Panc1 (cell line): ENCODE measurements at regions not wholly inside any gene's neighbourhood (a gene's known extent, or its start where the extent isn't known, plus 50 kb on each side); places are given as distances from the start of the nearest gene placed in this dataset.

Experiments used
- ATAC-seq: fragments of 200-7000 bp; cut with Tn5 transposase; 2 replicates; pipeline ENCODE4 v1.9.1; 2020; ENCODE audit warnings: mild to moderate bottlenecking, moderate library complexity
- BruUV-seq: library from RNA; stranded (reverse); fragments of 400-500 nt; replicated peaks from 2 replicates; lab custom pipeline; 2021; lab: Mats Ljungman, UMichigan
- CTCF ChIA-PET: fragments of 300-600 bp; sonication (Branson Sonifier 250); formaldehyde crosslinking; loops from one replicate; lab custom pipeline; 2022; ENCODE audit warnings: antibody characterized with exemption; lab: Charles Lee
- POLR2A ChIA-PET: fragments of 300-600 bp; sonication (Branson Sonifier 250); formaldehyde crosslinking; loops from one replicate; lab custom pipeline; 2022; ENCODE audit warnings: antibody characterized with exemption; lab: Charles Lee
- DNase-seq: peaks from one replicate; pipeline ENCODE4 v3.0.0-alpha.2; 2010; ENCODE audit warnings: low read depth, low spot score
- H3K27ac ChIP-seq: 2 replicates; pipeline ENCODE4 v1.5.1; 2011; ENCODE audit warnings: mild to moderate bottlenecking, low read length, inconsistent platforms
- H3K27me3 ChIP-seq: fragments of 200-500 bp; sonication (Bioruptor generic); 2 replicates; pipeline ENCODE4 v1.6.0; 2014; ENCODE audit warnings: low read length, inconsistent platforms; ENCODE audit not compliant: control insufficient read depth, insufficient read depth
- H3K36me3 ChIP-seq: fragments of 200-500 bp; sonication (Bioruptor generic); 2 replicates; pipeline ENCODE4 v1.5.1; 2014; ENCODE audit warnings: inconsistent platforms, mild to moderate bottlenecking, low read length, moderate library complexity; ENCODE audit not compliant: control insufficient read depth, insufficient read depth
- H3K4me1 ChIP-seq: 2 replicates; pipeline ENCODE4 v1.5.1; 2011; ENCODE audit warnings: inconsistent platforms, mild to moderate bottlenecking, low read length, moderate library complexity; ENCODE audit not compliant: control insufficient read depth, insufficient read depth
- H3K4me3 ChIP-seq, 2 experiments: 2 replicates each; pipeline ENCODE4 v1.5.1; 2011 to 2012; ENCODE audit warnings: low read depth in 2 of 2, low read length in 2 of 2, mild to moderate bottlenecking in 2 of 2, inconsistent platforms in 1 of 2, moderate library complexity in 1 of 2
- H3K9me3 ChIP-seq: fragments of 200-500 bp; sonication (Bioruptor generic); 2 replicates; pipeline ENCODE4 v1.5.1; 2014; ENCODE audit warnings: low read depth, mild to moderate bottlenecking, inconsistent platforms, low read length, moderate library complexity; ENCODE audit not compliant: control insufficient read depth, insufficient read depth
- CTCF ChIP-seq: fragments of 450-650 bp; IDR thresholded peaks from 2 replicates; pipeline ENCODE4 v1.5.1; 2017; ENCODE audit warnings: mild to moderate bottlenecking
- POLR2AphosphoS5 ChIP-seq: IDR thresholded peaks from 2 replicates; pipeline ENCODE4 v1.6.1; 2012; ENCODE audit warnings: mild to moderate bottlenecking, low read depth, low read length, moderate library complexity
- REST ChIP-seq, 2 experiments: IDR thresholded peaks; 2 replicates each; pipeline ENCODE4 v1.6.1; 2011 to 2012; ENCODE audit warnings: low read depth in 2 of 2, control low read depth in 1 of 2, low read length in 1 of 2, mild to moderate bottlenecking in 1 of 2, moderate library complexity in 1 of 2; ENCODE audit not compliant: insufficient read depth in 1 of 2
- SIN3A ChIP-seq: IDR thresholded peaks from 2 replicates; pipeline ENCODE4 v1.6.1; 2012; ENCODE audit warnings: low read depth, mild to moderate bottlenecking, low read length, moderate library complexity, borderline replicate concordance; ENCODE audit not compliant: insufficient read depth
- TCF7L2 ChIP-seq: IDR thresholded peaks from 2 replicates; pipeline ENCODE4 v1.6.1; 2011; ENCODE audit warnings: mild to moderate bottlenecking, low read depth, low read length, inconsistent platforms
- in situ Hi-C: cut with HindIII; loops from 2 replicates; pipeline ENCODE4 v1.10.0; 2016; ENCODE audit warnings: low sequenced_read_pairs, low pct_unique_long_range_greater_than_20kb
- intact Hi-C: fragments of 100-400 bp; cut with micrococcal nuclease; formaldehyde crosslinking; loops from one replicate; pipeline ENCODE4 v1.10.0; 2022; ENCODE audit not compliant: unreplicated experiment

- Histone ChIP-seq H3K27ac (no peak overlapping the region), H3K4me1 (no peaks in the 10 kb centered on the region), H3K4me3 (no peak overlapping the region), H3K27me3 (no peaks in the 10 kb centered on the region), H3K9me3 (no peaks in the 10 kb centered on the region), H3K36me3 (no peaks in the 10 kb centered on the region)
- TF ChIP-seq POLR2AphosphoS5 (no peak), TCF7L2 (no peak), REST (IDR thresholded peaks at IDR 0.05; ENCODE audit: insufficient read depth in 1 of 2, low read depth in 2 of 2, low read length in 1 of 2) (no peak), SIN3A (no peak), CTCF (no peak)
- in situ Hi-C loops = no loop called here
- no peak for DNase-seq
- ATAC-seq = no peak
- ChIA-PET CTCF (no interaction called here), POLR2A (no interaction called here)
- no TSS peak for BruUV-seq
- intact Hi-C loops = no loop called here
Observed at GRCh38 chr4:45876235-45876890, 247.5 kb downstream of the GABRG1 start.

- ChIA-PET POLR2A (no interaction called here), CTCF (no interaction called here)
- Histone ChIP-seq H3K4me3 (no peak overlapping the region), H3K4me1 (no peaks in the 10 kb centered on the region), H3K36me3 (no peaks in the 10 kb centered on the region), H3K27ac (no peak overlapping the region), H3K9me3 (no peaks in the 10 kb centered on the region), H3K27me3 (no peaks in the 10 kb centered on the region)
- no TSS peak for BruUV-seq
- no peak for DNase-seq
- in situ Hi-C loops (no loop called here), intact Hi-C loops (no loop called here)
- no peak for ATAC-seq
- TF ChIP-seq CTCF (no peak), SIN3A (no peak), TCF7L2 (no peak), REST (IDR thresholded peaks at IDR 0.05; ENCODE audit: insufficient read depth in 1 of 2, low read depth in 2 of 2, low read length in 1 of 2) (no peak), POLR2AphosphoS5 (no peak)
Observed at GRCh38 chr4:45869184-45869583, 254.7 kb downstream of the GABRG1 start.
